GM19238 (cell line): ENCODE measurements at regions not wholly inside any gene's neighbourhood (a gene's known extent, or its start where the extent isn't known, plus 50 kb on each side); places are given as distances from the start of the nearest gene placed in this dataset.

Experiments used
- DNase-seq: peaks from one replicate; pipeline ENCODE4 v3.0.0; 2011; ENCODE audit warnings: low spot score; ENCODE audit not compliant: insufficient read length

DNA sequence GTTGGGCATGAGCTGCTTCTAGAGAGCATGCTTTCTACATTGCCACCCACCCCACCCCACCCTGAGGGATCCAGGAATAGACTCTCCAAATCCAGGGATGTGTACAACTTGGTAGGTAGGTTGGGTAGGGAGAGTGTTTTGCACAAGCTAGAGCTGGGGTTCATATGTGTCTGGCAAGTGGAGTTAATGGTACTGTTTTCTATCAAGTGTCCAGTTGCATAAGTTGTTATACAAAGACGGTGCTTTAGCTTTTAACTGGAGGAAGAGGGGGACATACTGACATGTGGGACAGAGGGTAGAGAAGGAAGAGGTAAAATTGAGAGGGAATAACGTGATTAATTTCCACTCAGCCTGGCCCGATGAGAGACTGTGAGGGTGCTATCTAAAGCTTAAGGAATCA lies 51.0 kb upstream of the TNC start:
- no peak for DNase-seq

- no peak for DNase-seq
These were observed 52.6 kb upstream of the TNC start for GRCh38 chr9:115170358-115171073.

- DNase-seq: no peak
These were observed 54.0 kb upstream of the TNC start for GRCh38 chr9:115171921-115172388.

GRCh38 chr9:115182264-115182663 lies 64.3 kb upstream of the TNC start:
- DNase-seq: no peak

GRCh38 chr9:115183436-115183835 lies 65.5 kb upstream of the TNC start:
- no peak for DNase-seq

- no peak for DNase-seq
These were observed 71.7 kb upstream of the TNC start for GRCh38 chr9:115189686-115190085.

- no peak for DNase-seq
These were observed 73.7 kb upstream of the TNC start for GRCh38 chr9:115191667-115192066.

GRCh38 chr9:115192280-115192679 lies 74.3 kb upstream of the TNC start:
- no peak for DNase-seq

GRCh38 chr9:115192835-115193525 lies 75.0 kb upstream of the TNC start:
- DNase-seq: no peak

DNA sequence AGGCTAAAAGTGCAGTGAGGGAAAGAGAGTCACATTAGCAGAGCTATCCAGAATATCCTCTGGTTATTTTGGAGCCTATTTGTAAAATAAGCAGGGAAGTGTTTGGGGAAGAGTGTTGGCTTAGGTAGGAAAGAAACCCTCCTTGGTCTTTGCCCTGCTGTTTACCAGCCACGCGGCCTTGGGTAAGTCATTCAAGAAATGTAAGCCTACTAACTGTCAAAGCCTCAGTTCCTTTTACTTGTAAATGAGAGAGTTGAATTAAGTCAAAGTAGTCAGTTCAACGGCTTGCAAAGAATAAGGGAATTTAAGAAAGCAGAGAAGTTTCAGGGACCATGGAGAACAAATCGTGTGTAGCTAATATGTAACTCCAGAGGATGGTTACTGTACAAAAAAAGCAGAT lies 75.8 kb upstream of the TNC start:
- no peak for DNase-seq

DNA sequence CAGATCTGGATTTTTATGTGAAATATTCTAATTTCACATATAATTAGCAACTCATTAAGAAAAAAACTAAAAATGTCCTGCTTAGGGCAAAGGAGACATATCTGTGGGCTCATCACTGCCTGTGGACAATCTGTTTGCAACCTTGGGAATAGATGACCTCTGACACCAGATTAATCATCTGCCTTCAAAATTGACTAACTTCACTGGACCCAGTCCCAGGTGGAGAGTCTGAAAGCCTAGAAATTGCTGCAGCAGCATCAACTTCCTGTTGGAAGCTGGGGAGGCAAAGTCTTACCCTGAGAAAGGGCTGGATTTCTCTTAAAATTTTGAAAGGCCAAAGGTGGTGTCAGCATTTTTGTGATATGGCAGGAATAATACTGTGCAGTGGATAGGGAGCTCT lies 76.3 kb upstream of the TNC start:
- no peak for DNase-seq

DNA sequence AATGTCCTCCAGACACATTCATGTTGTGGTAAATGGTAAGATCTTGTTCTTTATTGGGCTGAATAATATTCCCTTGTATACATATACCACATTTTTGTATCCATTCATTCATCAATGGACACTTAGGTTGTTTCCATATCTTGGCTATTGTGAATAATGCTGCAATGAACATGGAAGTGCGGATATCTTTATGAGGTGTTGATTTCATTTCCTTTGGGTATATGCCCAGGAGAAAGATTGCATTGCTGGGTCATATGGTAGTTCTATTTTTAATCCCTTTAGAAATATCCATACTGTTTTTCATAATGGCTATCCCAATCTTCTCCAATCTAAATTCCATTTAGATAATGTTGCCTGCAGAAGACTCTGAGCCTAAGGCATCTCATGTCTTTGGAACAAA lies 78.0 kb upstream of the TNC start:
- DNase-seq: no peak

DNA sequence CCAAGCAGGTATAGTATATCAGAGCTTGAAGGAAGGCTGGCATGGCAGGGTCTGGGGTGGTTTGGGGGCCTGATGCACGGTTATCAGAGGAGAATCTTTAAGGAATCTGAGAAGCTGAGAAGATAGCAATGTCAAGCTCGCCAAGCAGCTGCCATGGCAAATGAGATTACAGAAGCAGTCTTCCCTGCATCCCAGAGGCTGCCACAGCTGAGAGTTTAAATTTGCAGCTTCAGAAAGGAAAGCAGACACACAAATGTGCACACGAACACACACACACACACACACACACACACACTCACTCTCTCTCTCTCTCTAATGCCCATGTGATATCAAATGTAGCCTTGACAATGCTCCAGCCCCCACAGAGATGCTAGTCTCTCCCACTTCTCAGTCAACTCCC lies 79.0 kb upstream of the TNC start:
- DNase-seq: no peak

DNA sequence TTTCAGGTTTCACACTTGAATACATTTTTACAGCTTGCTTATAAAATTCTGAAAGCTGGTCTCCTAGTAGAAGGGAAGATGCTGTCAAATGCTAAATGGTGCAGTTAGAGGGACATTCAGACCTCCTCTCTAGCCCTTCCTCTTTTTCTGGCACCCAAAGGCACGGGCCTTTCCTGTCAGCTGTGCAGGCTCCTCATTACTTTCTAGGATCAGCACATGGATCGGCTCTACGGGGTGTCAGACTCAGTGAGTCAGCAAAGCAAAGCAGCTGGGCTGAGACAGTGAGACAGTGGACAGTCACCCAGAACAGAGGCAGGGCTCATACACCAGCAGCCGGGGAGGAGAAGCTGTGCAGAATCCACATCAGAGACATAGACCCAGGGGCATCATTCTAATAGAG lies 80.0 kb upstream of the TNC start:
- no peak for DNase-seq

- no peak for DNase-seq
These were observed 83.0 kb upstream of the TNC start for GRCh38 chr9:115200711-115201505.

DNA sequence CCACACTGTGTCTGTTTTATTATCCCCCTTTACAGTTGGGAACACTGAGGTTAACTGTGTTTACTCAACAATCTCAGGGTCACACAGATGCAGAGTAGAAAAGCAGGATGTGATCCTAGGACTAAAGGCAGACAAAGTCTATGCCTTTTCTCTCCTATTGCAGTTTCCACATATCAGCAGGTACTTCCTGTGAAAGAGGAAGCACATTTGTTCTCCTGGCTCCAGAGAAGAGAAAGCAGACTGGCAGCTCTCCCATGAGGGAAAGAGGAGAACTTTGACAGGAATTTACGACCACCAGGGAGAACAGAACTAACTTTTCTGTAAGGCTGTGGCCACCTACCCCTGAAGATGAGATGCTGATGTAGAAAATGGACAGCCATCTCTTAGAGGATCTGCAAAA lies 84.2 kb upstream of the TNC start:
- DNase-seq: no peak

- no peak for DNase-seq
These were observed 85.2 kb upstream of the TNC start for GRCh38 chr9:115202960-115203751.

- no peak for DNase-seq
These were observed 87.0 kb upstream of the TNC start for GRCh38 chr9:115204904-115205453.

DNA sequence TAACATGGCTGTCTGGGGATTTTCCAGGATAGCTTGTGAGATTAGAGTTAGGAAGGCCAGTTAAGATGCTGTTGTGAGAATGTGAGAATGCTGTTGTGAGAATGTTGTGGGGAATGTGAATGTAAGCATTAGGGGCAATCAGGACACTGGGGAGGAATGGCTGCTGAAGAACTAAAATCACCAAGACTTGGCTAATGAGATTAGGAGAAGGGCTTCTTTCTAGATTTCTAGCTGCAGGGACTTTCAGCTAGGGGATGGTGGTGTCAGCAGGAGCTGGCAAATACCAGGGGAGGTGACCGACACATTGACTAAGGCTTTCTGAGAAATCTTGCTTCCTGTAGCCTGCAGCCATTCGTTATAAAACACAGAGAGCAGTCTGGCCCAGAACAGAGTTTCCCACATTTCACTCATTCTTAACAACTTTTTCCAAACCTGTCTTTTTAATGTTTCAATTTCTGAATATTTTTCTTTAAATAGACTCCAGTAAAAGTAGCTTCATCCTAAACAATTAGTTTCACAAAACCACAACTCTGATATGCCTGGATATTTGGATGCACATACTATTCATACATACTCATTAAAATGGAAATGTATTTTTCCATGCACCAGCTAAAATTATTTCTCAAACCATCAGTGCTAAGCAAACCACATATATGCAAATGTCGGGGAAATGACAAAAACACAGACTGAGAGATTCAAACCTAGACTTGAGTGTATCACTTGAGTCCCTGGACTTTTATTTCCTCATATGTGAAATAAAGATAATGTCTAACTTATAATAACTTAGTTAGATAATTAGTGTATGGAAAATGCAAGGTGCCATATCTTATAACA lies 89.3 kb upstream of the TNC start:
- no peak for DNase-seq

- DNase-seq: no peak
These were observed 90.5 kb upstream of the TNC start for GRCh38 chr9:115208501-115208900.
